Endothelial cell of umbilical vein (primary cell): ENCODE measurements at regions not wholly inside any gene's neighbourhood (a gene's known extent, or its start where the extent isn't known, plus 50 kb on each side); places are given as distances from the start of the nearest gene placed in this dataset.

Source experiments
- BruUV-seq: library from RNA; stranded (reverse); fragments of 400-500 nt; replicated peaks from 2 replicates; lab custom pipeline; 2021; lab: Mats Ljungman, UMichigan
- CTCF ChIA-PET: fragments of 300-600, 350-600 bp; sonication (Branson Sonifier 250); formaldehyde crosslinking; loops from one replicate; lab custom pipeline; 2021; ENCODE audit warnings: antibody characterized with exemption, inconsistent platforms; lab: Charles Lee
- POLR2A ChIA-PET: fragments of 300-600, 350-600 bp; sonication (Branson Sonifier 250); formaldehyde crosslinking; loops from one replicate; lab custom pipeline; 2021; ENCODE audit warnings: antibody characterized with exemption, inconsistent platforms; lab: Charles Lee
- DNase-seq: peaks from one replicate; pipeline ENCODE4 v3.0.0-alpha.2; 2011; ENCODE audit warnings: low read depth, low spot score
- FAIRE-seq: peaks from 2 replicates; lab custom pipeline; 2011; peaks lifted over from hg19 to GRCh38; lab: Jason Lieb, UNC
- H2AFZ ChIP-seq: 2 replicates; pipeline ENCODE4 v1.6.0; 2012; ENCODE audit warnings: low read depth, low read length, control low read depth, inconsistent platforms
- H3K27ac ChIP-seq: 2 replicates; pipeline ENCODE4 v1.5.1; 2011; ENCODE audit warnings: low read depth, mild to moderate bottlenecking, control low read depth, low read length, moderate library complexity; ENCODE audit not compliant: insufficient read depth
- H3K27me3 ChIP-seq, 2 experiments: 2 replicates each; pipeline versions ENCODE4 v1.6.0 to v1.6.1; 2011; ENCODE audit warnings: low read length in 2 of 2, mixed read lengths in 1 of 2; ENCODE audit not compliant: control insufficient read depth in 2 of 2, insufficient read depth in 2 of 2
- H3K36me3 ChIP-seq, 2 experiments: 2 replicates in 1 of 2; 3 replicates in 1 of 2; pipeline ENCODE4 v1.5.1; 2011; ENCODE audit warnings: low read length in 2 of 2, mild to moderate bottlenecking in 1 of 2, moderate library complexity in 1 of 2; ENCODE audit not compliant: control insufficient read depth in 2 of 2, insufficient read depth in 2 of 2; ENCODE audit errors: extremely low read depth in 1 of 2
- H3K4me1 ChIP-seq: 3 replicates; pipeline ENCODE4 v1.5.1; 2011; ENCODE audit warnings: mild to moderate bottlenecking, low read length; ENCODE audit not compliant: control insufficient read depth, insufficient read depth; ENCODE audit errors: extremely low read depth
- H3K4me2 ChIP-seq: 2 replicates; pipeline ENCODE4 v1.6.1; 2011; ENCODE audit warnings: low read length, control low read depth, mixed read lengths; ENCODE audit not compliant: insufficient read depth
- H3K4me3 ChIP-seq, 3 experiments: fragments of 200-600 bp in 1 of 3; sonication (generic), shearing (Covaris generic) in 1 of 3; replicated peaks in 1 of 3; 2 replicates each; pipeline ENCODE4 v1.5.1; 2011 to 2016; ENCODE audit warnings: control low read depth in 3 of 3, low read length in 3 of 3, mild to moderate bottlenecking in 2 of 3, inconsistent platforms in 1 of 3, low read depth in 1 of 3, moderate library complexity in 1 of 3; ENCODE audit not compliant: insufficient read depth in 1 of 3
- H3K79me2 ChIP-seq: 2 replicates; pipeline ENCODE4 v1.6.0; 2012; ENCODE audit warnings: low read length, inconsistent platforms; ENCODE audit not compliant: control insufficient read depth, insufficient read depth
- H3K9ac ChIP-seq: replicated peaks from 2 replicates; pipeline ENCODE3; 2011; ENCODE audit warnings: low read length, control low read depth; ENCODE audit not compliant: insufficient read depth; ENCODE audit errors: extremely low read depth
- H3K9me1 ChIP-seq: replicated peaks from 3 replicates; pipeline ENCODE4 v1.6.0; 2011; ENCODE audit warnings: mild to moderate bottlenecking, low read length; ENCODE audit not compliant: control insufficient read depth, insufficient read depth; ENCODE audit errors: extremely low read depth
- H3K9me3 ChIP-seq: replicated peaks from 2 replicates; pipeline ENCODE4 v1.5.1; 2012; ENCODE audit warnings: low read length, inconsistent platforms; ENCODE audit not compliant: control insufficient read depth, insufficient read depth
- H4K20me1 ChIP-seq: replicated peaks from 2 replicates; pipeline ENCODE3; 2011; ENCODE audit warnings: mild to moderate bottlenecking, low read length; ENCODE audit not compliant: control insufficient read depth, insufficient read depth; ENCODE audit errors: extremely low read depth
- EZH2 ChIP-seq: IDR thresholded peaks from 2 replicates; pipeline ENCODE4 v1.6.1; 2012; ENCODE audit warnings: borderline replicate concordance, low read depth, mild to moderate bottlenecking, moderate library complexity, low read length, inconsistent platforms; ENCODE audit not compliant: severe bottlenecking
- FOS ChIP-seq: IDR thresholded peaks from 2 replicates; pipeline ENCODE4 v1.6.1; 2011; ENCODE audit warnings: mild to moderate bottlenecking, low read length, moderate library complexity, borderline replicate concordance; ENCODE audit not compliant: insufficient read depth
- GATA2 ChIP-seq: IDR thresholded peaks from 2 replicates; pipeline ENCODE4 v1.7.0; 2011; ENCODE audit warnings: low read depth, mild to moderate bottlenecking, moderate library complexity, mixed read lengths, low read length; ENCODE audit not compliant: insufficient read length, insufficient read depth
- JUN ChIP-seq: IDR thresholded peaks from 2 replicates; pipeline ENCODE4 v1.6.1; 2011; ENCODE audit warnings: borderline replicate concordance, low read depth; ENCODE audit not compliant: insufficient read length, insufficient read depth
- MYC ChIP-seq: IDR thresholded peaks from one replicate; pipeline ENCODE4 v1.6.1; 2011; ENCODE audit warnings: mild to moderate bottlenecking, low read depth, low read length
- POLR2A ChIP-seq: IDR thresholded peaks from 2 replicates; pipeline ENCODE4 v1.6.1; 2012; ENCODE audit warnings: low read depth, mild to moderate bottlenecking, control low read depth, low read length
- POLR2AphosphoS5 ChIP-seq: IDR thresholded peaks from 2 replicates; pipeline ENCODE4 v1.6.1; 2012; ENCODE audit warnings: low read depth, mild to moderate bottlenecking, control low read depth, low read length, moderate library complexity; ENCODE audit not compliant: insufficient read depth
- dilution Hi-C: fragments of 300-500 bp; cut with MboI; formaldehyde crosslinking; loops from one replicate; pipeline ENCODE4 v1.15.0; 2019; ENCODE audit warnings: low sequenced_read_pairs; ENCODE audit not compliant: extremely low pct_ligation_motif_present
- intact Hi-C: fragments of 100-400 bp; cut with micrococcal nuclease; formaldehyde crosslinking; loops from one replicate; pipeline ENCODE4 v1.10.0; 2022
- TF ChIP-seq, protein P1 (sequence below): IDR thresholded peaks from 2 replicates; pipeline ENCODE4 v1.6.1; 2011; ENCODE audit not compliant: insufficient read depth, insufficient read length
- TF ChIP-seq, protein P2 (sequence below), 2 donors: IDR thresholded peaks; 1 replicate in 1 of 2; 2 replicates in 1 of 2; pipeline ENCODE4 v1.5.1; 2011; ENCODE audit warnings: low read length in 2 of 2, mild to moderate bottlenecking in 2 of 2, moderate library complexity in 2 of 2, control low read depth in 1 of 2, inconsistent platforms in 1 of 2, low read depth in 1 of 2; ENCODE audit not compliant: insufficient read depth in 1 of 2; ENCODE audit errors: extremely low read depth in 1 of 2

DNA sequence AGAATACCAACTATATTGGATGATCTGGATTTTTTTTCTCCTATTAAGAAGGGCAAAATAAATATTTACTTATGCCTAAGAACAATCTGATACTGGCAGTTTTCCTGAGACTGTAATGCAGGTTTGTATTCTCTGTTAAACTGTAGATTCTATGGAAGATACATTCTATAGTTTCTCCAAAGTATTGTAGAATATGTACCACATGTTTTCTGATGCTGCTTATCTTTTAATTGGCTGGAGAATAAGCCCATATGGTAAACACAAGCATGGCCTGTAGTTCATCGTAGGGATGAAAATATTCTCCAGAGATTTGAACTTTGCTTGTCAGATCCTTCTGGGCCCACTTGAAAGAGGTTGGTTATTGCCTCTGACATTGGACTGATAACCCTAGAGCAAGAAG is 99.1 kb downstream of the CENPW start:
- H3K4me2 ChIP-seq: no peak overlapping the region
- POLR2A ChIA-PET: no interaction called here
- H3K9ac ChIP-seq: no peak overlapping the region
- no peak overlapping the region for H3K27ac ChIP-seq
- no peak for TF ChIP-seq MYC
- no peak for TF ChIP-seq EZH2
- no peak for TF ChIP-seq FOS
- TF ChIP-seq POLR2AphosphoS5: no peak
- TF ChIP-seq POLR2A: no peak
- TF ChIP-seq, protein P1, sequence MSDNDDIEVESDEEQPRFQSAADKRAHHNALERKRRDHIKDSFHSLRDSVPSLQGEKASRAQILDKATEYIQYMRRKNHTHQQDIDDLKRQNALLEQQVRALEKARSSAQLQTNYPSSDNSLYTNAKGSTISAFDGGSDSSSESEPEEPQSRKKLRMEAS: no peak
- TF ChIP-seq JUN: no peak
- no peak for TF ChIP-seq GATA2
- TF ChIP-seq, protein P2, sequence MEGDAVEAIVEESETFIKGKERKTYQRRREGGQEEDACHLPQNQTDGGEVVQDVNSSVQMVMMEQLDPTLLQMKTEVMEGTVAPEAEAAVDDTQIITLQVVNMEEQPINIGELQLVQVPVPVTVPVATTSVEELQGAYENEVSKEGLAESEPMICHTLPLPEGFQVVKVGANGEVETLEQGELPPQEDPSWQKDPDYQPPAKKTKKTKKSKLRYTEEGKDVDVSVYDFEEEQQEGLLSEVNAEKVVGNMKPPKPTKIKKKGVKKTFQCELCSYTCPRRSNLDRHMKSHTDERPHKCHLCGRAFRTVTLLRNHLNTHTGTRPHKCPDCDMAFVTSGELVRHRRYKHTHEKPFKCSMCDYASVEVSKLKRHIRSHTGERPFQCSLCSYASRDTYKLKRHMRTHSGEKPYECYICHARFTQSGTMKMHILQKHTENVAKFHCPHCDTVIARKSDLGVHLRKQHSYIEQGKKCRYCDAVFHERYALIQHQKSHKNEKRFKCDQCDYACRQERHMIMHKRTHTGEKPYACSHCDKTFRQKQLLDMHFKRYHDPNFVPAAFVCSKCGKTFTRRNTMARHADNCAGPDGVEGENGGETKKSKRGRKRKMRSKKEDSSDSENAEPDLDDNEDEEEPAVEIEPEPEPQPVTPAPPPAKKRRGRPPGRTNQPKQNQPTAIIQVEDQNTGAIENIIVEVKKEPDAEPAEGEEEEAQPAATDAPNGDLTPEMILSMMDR (IDR thresholded peaks at IDR 0.05; ENCODE audit: extremely low read depth in 1 of 2, insufficient read depth in 1 of 2, low read depth in 1 of 2, low read length in 2 of 2): no peak
- dilution Hi-C loops (no loop called here), intact Hi-C loops (no loop called here)
- no peaks in the 10 kb centered on the region for H3K4me1 ChIP-seq
- no peaks in the 10 kb centered on the region for H3K36me3 ChIP-seq
- peaks cover 3% of the 10 kb centered on the region for H3K9me1 ChIP-seq
- no peak overlapping the region for H3K4me3 ChIP-seq
- no peaks in the 10 kb centered on the region for H3K79me2 ChIP-seq
- H2AFZ ChIP-seq: no peak overlapping the region
- FAIRE-seq (no peak), DNase-seq (no peak)
- H4K20me1 ChIP-seq: no peaks in the 10 kb centered on the region
- CTCF ChIA-PET: no interaction called here
- H3K27me3 ChIP-seq: no peaks in the 10 kb centered on the region
- no TSS peak for BruUV-seq
- H3K9me3 ChIP-seq: no peaks in the 10 kb centered on the region
